Activated CD4-positive, alpha-beta T cell treated with anti-CD3 and anti-CD28 coated beads, Interleukin-2, amount 10 ng/mL, durations not matched to agents 7 days and 5 days (primary cell): ENCODE measurements at regions not wholly inside any gene's neighbourhood (a gene's known extent, or its start where the extent isn't known, plus 50 kb on each side); places are given as distances from the start of the nearest gene placed in this dataset.

Experiments
- CTCF ChIA-PET: fragments of 350-600 bp; sonication (Branson Sonifier 250); formaldehyde crosslinking; loops from one replicate; lab custom pipeline; 2021; ENCODE audit warnings: antibody characterized with exemption; lab: Charles Lee
- POLR2A ChIA-PET: fragments of 350-600 bp; sonication (Branson Sonifier 250); formaldehyde crosslinking; loops from one replicate; lab custom pipeline; 2021; ENCODE audit warnings: antibody characterized with exemption; lab: Charles Lee
- DNase-seq: peaks from one replicate; pipeline ENCODE4 v3.0.0-alpha.2; 2020
- H3K27ac Mint-ChIP-seq: one replicate; pipeline ENCODE4 v1.8.0; 2021; ENCODE audit warnings: mild to moderate bottlenecking, moderate library complexity, mixed read lengths
- H3K27me3 Mint-ChIP-seq: one replicate; pipeline ENCODE4 v1.8.0; 2021; ENCODE audit warnings: mixed read lengths
- H3K36me3 Mint-ChIP-seq: one replicate; pipeline ENCODE4 v1.8.0; 2021; ENCODE audit warnings: low read depth, mixed read lengths
- H3K4me1 Mint-ChIP-seq: one replicate; pipeline ENCODE4 v1.8.0; 2021; ENCODE audit warnings: mixed read lengths
- H3K4me3 Mint-ChIP-seq: one replicate; pipeline ENCODE4 v1.8.0; 2021; ENCODE audit warnings: mild to moderate bottlenecking, moderate library complexity, mixed read lengths
- H3K9me3 Mint-ChIP-seq: one replicate; pipeline ENCODE4 v1.8.0; 2021; ENCODE audit warnings: mixed read lengths

DNA sequence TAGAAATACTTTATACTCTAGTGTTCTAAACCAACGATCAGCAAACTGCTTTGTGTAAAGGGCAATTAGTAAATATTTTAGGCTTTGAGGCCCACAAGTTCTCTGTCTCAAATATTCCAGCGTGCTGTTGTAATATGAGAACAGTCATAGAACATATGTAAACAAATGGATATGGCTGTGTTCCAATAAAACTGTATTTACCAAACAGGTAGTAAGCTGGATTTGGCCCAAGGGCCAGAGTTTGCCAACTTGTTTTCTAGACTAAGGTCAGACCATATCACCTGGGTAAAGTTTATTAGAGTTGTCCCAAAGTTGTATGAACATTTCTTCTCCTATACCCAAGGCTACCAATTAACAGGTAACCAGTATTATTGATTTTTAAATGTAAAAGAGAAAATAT lies 303.2 kb upstream of the MC4R start:
- ChIA-PET CTCF (no interaction called here), POLR2A (no interaction called here)
- no peak overlapping the region for H3K4me3 Mint-ChIP-seq
- no peaks in the 10 kb centered on the region for H3K36me3 Mint-ChIP-seq
- no peak overlapping the region for H3K27ac Mint-ChIP-seq
- no peaks in the 10 kb centered on the region for H3K27me3 Mint-ChIP-seq
- H3K4me1 Mint-ChIP-seq, result no peaks in the 10 kb centered on the region
- H3K9me3 Mint-ChIP-seq, result no peaks in the 10 kb centered on the region
- no peak for DNase-seq

DNA sequence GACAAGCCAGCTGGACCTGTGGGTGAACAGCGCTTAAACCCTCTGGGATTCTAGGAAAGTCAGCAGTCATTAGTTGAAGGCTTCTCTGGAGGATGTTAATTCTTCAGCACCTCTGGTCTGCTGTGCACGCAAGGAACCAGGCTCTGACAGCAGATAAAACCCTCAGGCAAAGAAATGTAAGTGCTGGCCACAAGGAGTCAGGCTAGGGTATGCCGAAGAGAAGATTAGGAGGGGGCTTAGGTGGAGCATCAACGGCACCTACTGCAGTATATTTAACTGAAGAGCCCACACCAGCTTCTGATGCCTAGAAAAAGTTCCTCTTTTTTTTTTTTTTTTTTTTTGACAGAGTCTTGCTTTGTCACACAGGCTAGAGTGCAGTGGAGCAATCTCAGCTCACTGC lies 304.2 kb upstream of the MC4R start:
- DNase-seq, result no peak
- Mint-ChIP-seq H3K27me3 (no peaks in the 10 kb centered on the region), H3K27ac (no peak overlapping the region), H3K36me3 (no peaks in the 10 kb centered on the region), H3K4me1 (no peaks in the 10 kb centered on the region), H3K4me3 (no peak overlapping the region), H3K9me3 (no peaks in the 10 kb centered on the region)
- ChIA-PET POLR2A (no interaction called here), CTCF (interaction anchor here (0.6 kb wide), 1 partner anchor 552 kb away, joined by 3 read pairs; no protein-coding TSS in a partner anchor)

DNA sequence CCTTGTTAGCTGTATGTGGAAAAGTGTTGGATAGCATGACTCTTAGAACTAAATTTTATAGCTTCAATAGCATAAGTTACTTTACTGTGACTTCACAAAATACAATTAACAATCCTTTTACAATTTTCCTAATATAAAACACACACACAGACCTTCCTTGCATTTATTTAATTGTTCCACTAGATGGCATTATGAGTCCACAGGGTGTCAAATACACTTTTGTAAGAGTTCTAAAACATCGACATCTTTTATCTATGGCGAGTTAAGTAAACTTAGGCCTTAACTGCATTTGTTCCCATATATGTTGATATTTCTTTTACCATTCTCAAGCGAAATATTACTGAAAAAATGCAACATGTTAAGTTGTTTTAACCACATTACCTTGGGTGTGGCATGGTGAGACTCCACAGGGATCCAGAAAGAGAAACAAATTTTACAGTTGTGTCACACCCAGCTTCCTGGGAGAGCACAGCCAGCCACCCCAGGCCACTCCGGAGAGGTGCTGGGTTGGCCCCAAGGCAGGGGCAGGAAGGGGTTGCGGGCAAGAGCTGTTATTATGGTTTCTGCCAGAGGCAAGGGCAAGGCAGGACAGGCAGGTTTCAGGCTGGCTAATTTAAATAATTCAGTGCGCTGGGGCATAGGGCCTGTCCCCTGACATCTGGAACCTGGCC lies 312.4 kb upstream of the MC4R start:
- CTCF ChIA-PET, result no interaction called here
- no peak for DNase-seq
- no peaks in the 10 kb centered on the region for H3K4me1 Mint-ChIP-seq
- H3K27ac Mint-ChIP-seq, result no peak overlapping the region
- POLR2A ChIA-PET, result no interaction called here
- no peaks in the 10 kb centered on the region for H3K9me3 Mint-ChIP-seq
- H3K4me3 Mint-ChIP-seq, result no peak overlapping the region
- no peaks in the 10 kb centered on the region for H3K27me3 Mint-ChIP-seq
- no peaks in the 10 kb centered on the region for H3K36me3 Mint-ChIP-seq

DNA sequence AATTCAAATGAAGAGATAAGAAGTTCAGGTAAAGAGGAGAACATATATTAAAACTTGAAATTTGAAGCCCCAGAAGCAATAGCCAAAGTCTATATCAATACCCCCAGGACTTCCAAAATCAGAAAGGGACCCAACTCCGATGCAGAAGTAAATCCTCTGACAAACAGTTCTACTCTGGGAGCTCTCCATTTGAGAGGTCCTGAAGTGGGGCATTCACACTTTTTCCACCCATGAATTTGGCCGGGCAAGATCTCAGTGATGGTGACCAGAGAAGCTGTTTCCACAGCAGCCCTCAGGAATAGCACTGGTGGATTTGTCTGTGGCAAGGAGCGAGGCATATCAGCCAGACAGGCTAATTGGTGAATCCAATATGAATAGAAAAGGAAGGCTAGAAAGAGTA lies 313.6 kb upstream of the MC4R start:
- ChIA-PET CTCF (no interaction called here), POLR2A (no interaction called here)
- Mint-ChIP-seq H3K27ac (no peak overlapping the region), H3K4me3 (no peak overlapping the region), H3K36me3 (no peaks in the 10 kb centered on the region), H3K4me1 (no peaks in the 10 kb centered on the region), H3K27me3 (no peaks in the 10 kb centered on the region), H3K9me3 (no peaks in the 10 kb centered on the region)
- no peak for DNase-seq

DNA sequence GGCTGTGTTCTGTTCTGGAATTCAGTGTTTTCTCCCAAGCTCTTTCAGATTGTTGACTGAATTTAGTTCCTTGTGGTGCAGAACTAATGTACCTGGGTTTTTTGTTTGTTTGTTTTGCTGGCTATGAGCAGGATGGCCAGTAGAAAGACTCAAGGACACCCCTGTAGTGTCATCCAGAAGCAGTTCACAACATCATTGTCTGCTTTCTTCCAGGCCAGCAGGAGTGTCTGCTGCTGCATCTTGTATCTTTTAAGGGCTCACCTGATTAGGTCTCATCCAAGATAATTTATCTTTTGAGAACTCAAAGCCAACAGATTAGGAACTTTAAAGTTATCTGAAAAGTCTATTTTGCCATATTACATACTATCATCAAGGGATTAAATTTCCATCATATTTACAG lies 318.5 kb upstream of the MC4R start:
- CTCF ChIA-PET, result no interaction called here
- no peaks in the 10 kb centered on the region for H3K36me3 Mint-ChIP-seq
- no peak overlapping the region for H3K27ac Mint-ChIP-seq
- DNase-seq, result no peak
- H3K4me3 Mint-ChIP-seq, result no peak overlapping the region
- no peaks in the 10 kb centered on the region for H3K4me1 Mint-ChIP-seq
- no peaks in the 10 kb centered on the region for H3K9me3 Mint-ChIP-seq
- H3K27me3 Mint-ChIP-seq, result no peaks in the 10 kb centered on the region
- POLR2A ChIA-PET, result no interaction called here

DNA sequence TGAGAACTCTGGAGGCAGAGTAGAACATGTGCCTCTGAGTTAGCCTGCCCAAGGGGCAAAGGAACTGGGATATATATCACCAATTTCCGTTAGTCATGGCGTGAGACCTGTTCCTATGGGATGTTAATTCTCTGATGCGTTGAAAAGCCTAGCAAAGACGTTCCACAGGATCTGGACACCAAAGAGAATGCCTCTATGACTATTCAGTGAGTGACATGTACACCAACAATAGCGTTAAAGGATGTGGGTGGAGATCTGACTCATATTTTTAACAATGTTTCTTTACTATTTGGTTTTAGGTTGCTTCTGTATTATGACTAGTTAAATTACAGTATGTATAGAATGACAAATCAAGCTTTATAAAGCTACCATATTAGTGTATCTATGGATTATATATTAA lies 320.9 kb upstream of the MC4R start:
- H3K4me1 Mint-ChIP-seq, result no peaks in the 10 kb centered on the region
- no peak for DNase-seq
- H3K9me3 Mint-ChIP-seq, result no peaks in the 10 kb centered on the region
- ChIA-PET CTCF (no interaction called here), POLR2A (no interaction called here)
- H3K27me3 Mint-ChIP-seq, result no peaks in the 10 kb centered on the region
- no peak overlapping the region for H3K4me3 Mint-ChIP-seq
- no peak overlapping the region for H3K27ac Mint-ChIP-seq
- no peaks in the 10 kb centered on the region for H3K36me3 Mint-ChIP-seq

DNA sequence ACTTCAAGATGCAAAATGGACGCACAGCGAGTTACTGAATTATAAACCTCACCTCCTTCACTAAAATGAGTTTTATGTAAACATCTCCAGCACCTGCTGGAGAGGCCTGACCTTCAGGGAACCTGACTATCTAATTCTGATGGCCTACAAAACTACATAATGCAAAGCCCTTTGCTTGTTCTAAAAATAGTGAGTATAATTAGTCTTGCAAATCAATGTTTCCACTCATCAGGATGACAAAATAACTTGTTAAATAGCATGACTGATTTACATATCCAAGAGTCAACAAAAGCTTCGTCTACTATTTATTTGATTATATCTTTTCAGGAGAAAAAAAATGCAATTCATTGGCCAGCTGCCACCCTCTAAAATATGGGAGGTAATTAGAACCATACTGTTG lies 326.3 kb upstream of the MC4R start:
- ChIA-PET POLR2A (no interaction called here), CTCF (no interaction called here)
- H3K27ac Mint-ChIP-seq, result no peak overlapping the region
- H3K9me3 Mint-ChIP-seq, result no peaks in the 10 kb centered on the region
- no peaks in the 10 kb centered on the region for H3K4me1 Mint-ChIP-seq
- H3K27me3 Mint-ChIP-seq, result no peaks in the 10 kb centered on the region
- no peaks in the 10 kb centered on the region for H3K36me3 Mint-ChIP-seq
- no peak for DNase-seq
- no peak overlapping the region for H3K4me3 Mint-ChIP-seq

DNA sequence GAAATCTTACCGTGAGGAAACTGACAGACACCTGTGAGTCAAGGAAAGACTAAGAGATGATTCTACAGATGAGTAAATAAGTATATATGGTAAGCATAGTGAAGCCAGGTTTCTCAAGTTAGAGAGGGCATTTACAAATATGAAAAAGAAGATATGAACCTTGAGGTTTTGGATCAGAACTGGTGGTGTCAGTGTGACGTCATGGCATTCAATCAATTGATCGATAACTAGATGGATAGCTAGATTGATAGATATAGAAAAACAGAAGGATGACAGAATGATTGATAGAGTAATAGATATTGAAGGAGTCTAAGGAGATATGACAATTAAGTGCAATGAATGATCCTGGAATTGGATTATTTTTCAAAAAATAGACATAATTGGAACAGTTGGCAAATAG lies 350.2 kb upstream of the MC4R start:
- Mint-ChIP-seq H3K9me3 (no peaks in the 10 kb centered on the region), H3K4me1 (no peaks in the 10 kb centered on the region), H3K27me3 (no peaks in the 10 kb centered on the region), H3K36me3 (no peaks in the 10 kb centered on the region), H3K4me3 (no peak overlapping the region), H3K27ac (no peak overlapping the region)
- ChIA-PET POLR2A (no interaction called here), CTCF (no interaction called here)
- no peak for DNase-seq

DNA sequence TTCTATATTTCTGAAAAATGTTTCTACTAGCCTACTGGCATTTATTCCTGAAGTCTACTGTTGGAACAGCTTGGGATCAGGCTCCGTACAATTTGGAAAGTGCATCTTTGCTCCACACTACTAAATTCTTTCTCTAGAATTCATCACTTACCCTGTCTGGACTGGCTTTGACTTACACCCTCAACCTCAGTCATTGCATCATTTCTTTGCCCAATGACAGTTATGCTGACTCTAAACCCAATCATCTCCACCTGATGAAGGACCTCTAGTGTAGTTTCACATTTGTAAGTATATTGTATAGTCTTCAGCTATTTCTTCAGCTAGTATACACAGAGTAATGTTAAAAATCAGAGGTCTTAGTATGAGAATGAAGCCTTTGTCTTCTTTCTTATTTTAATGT lies 359.6 kb upstream of the MC4R start:
- Mint-ChIP-seq H3K36me3 (no peaks in the 10 kb centered on the region), H3K9me3 (peaks cover 2% of the 10 kb centered on the region), H3K4me3 (no peak overlapping the region), H3K27ac (no peak overlapping the region), H3K27me3 (no peaks in the 10 kb centered on the region), H3K4me1 (no peaks in the 10 kb centered on the region)
- DNase-seq, result no peak
- ChIA-PET CTCF (no interaction called here), POLR2A (no interaction called here)

DNA sequence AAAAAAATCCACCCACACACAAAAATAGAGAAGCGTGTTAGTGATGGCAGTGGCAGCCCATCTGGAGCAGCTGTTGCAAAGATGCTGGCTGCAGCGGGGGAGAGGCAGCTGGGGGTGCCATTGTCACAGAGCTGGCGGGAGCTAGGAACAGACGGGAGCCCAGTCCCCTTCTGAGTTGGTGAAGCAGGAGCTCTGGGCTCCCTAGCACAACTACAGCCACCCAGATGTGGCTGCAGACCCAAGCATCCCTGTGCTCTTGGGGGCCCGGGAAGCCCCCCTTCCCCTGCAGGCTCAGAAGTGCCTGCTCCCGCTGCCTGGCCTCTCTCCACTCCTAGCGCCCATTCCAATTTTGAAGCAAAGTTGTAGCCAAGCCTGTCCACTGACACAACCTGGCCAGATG lies 366.6 kb upstream of the MC4R start:
- no peak overlapping the region for H3K4me3 Mint-ChIP-seq
- ChIA-PET POLR2A (no interaction called here), CTCF (no interaction called here)
- no peaks in the 10 kb centered on the region for H3K27me3 Mint-ChIP-seq
- no peaks in the 10 kb centered on the region for H3K36me3 Mint-ChIP-seq
- no peaks in the 10 kb centered on the region for H3K4me1 Mint-ChIP-seq
- no peak for DNase-seq
- H3K27ac Mint-ChIP-seq, result no peak overlapping the region
- peaks cover 2% of the 10 kb centered on the region for H3K9me3 Mint-ChIP-seq

DNA sequence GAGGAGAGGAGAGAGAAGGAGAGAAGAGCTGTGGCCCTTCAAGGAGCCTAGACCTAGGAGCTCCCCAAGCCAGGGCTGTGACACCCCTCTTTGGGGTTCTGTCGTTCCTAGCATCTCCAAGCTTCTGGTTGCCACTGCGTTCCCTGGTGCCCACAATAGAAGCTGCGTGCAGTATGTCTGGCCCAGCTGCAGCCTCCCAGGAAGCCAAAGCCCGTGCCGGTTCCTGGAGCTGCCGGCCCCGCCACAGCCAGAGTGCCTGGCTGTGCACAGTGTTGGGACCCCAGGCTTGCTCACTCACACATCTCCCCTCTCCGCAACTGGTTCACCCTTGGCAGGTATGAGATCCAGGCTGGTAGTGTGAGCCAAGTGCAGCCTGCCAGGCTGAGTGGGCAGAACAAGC lies 367.7 kb upstream of the MC4R start:
- Mint-ChIP-seq H3K9me3 (peaks cover 2% of the 10 kb centered on the region), H3K27me3 (no peaks in the 10 kb centered on the region), H3K4me1 (no peaks in the 10 kb centered on the region), H3K4me3 (no peak overlapping the region), H3K27ac (no peak overlapping the region), H3K36me3 (no peaks in the 10 kb centered on the region)
- DNase-seq, result no peak
- ChIA-PET CTCF (no interaction called here), POLR2A (no interaction called here)

DNA sequence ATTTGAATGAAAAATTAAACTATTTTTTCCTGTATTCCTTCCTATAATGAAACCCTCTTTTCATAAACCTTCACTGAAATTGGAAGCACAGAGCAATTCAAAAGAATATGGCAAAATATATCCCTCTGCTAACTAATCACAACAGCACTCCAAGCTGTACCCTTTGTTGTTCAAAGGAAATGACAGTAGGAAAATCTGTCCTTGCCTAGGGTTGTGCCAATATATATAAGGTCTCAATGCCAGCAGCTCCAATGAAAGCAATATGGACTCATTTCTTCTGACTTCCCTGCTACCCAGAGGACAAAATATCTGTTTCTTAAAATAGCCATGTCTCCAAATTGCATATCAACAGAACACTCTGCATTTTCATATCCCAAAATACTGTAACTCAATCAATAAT lies 373.9 kb upstream of the MC4R start:
- CTCF ChIA-PET, result no interaction called here
- no peaks in the 10 kb centered on the region for H3K27me3 Mint-ChIP-seq
- POLR2A ChIA-PET, result no interaction called here
- no peaks in the 10 kb centered on the region for H3K9me3 Mint-ChIP-seq
- no peaks in the 10 kb centered on the region for H3K4me1 Mint-ChIP-seq
- no peaks in the 10 kb centered on the region for H3K36me3 Mint-ChIP-seq
- no peak for DNase-seq
- no peak overlapping the region for H3K27ac Mint-ChIP-seq
- H3K4me3 Mint-ChIP-seq, result no peak overlapping the region

DNA sequence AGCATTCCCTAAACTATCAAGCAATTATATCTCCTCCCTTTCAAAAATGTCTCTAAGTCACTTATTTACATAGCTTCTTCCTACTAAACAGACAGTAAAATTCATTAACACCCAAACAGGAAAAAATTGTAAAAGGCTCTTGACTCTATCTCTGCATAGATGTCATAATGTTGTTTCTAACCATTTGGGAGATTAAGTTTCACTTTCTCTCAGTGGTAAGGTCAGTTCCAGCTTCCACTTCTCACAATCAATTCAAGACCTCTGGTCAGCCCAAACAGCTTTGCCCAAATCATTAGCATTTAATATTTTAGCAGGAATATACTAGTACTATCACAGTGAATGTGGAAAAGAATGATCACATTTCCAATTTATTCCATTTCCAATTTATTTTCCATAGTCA lies 374.3 kb upstream of the MC4R start:
- ChIA-PET POLR2A (no interaction called here), CTCF (no interaction called here)
- no peak for DNase-seq
- Mint-ChIP-seq H3K4me3 (no peak overlapping the region), H3K27ac (no peak overlapping the region), H3K36me3 (no peaks in the 10 kb centered on the region), H3K9me3 (no peaks in the 10 kb centered on the region), H3K4me1 (no peaks in the 10 kb centered on the region), H3K27me3 (no peaks in the 10 kb centered on the region)

DNA sequence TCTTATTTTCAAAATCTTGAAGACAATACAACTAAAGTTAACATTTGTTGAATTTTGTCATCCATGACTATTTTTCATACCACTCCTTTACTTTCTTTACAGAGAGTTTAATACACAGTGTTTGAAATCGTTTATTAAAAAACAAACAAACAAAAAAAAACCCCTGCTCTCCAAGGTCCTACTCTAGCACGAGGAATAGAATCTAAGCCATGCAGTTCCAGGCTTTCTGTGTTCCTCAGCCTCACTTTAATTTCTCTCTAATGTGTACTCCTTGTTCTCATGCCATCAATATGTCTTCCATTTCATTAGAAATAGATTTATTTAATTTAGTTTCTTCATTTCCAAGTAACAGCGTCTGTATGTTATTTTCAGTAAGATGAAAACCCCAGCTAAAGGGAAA lies 381.2 kb upstream of the MC4R start:
- CTCF ChIA-PET, result no interaction called here
- no peaks in the 10 kb centered on the region for H3K27me3 Mint-ChIP-seq
- H3K27ac Mint-ChIP-seq, result no peak overlapping the region
- POLR2A ChIA-PET, result no interaction called here
- H3K4me3 Mint-ChIP-seq, result no peak overlapping the region
- no peaks in the 10 kb centered on the region for H3K4me1 Mint-ChIP-seq
- H3K9me3 Mint-ChIP-seq, result no peaks in the 10 kb centered on the region
- DNase-seq, result no peak
- H3K36me3 Mint-ChIP-seq, result no peaks in the 10 kb centered on the region
